Omental fat pad (tissue), 3 donors: ENCODE measurements at regions not wholly inside any gene's neighbourhood (a gene's known extent, or its start where the extent isn't known, plus 50 kb on each side); places are given as distances from the start of the nearest gene placed in this dataset.

ENCODE experiments used
- ATAC-seq: fragments of 150-250 bp; one replicate; pipeline ENCODE4 v1.9.1; 2016; ENCODE audit warnings: mild to moderate bottlenecking, moderate library complexity; ENCODE audit not compliant: low FRiP score
- DNase-seq: peaks from one replicate; pipeline ENCODE4 v3.0.0-alpha.2; 2019; ENCODE audit warnings: low spot score
- CTCF ChIP-seq, 3 donors: fragments of 450-650 bp; IDR thresholded peaks; one replicate each; pipeline ENCODE4 v1.5.1; 2016 to 2017; ENCODE audit warnings: antibody characterized with exemption in 3 of 3, mild to moderate bottlenecking in 3 of 3, moderate library complexity in 2 of 3

- TF ChIP-seq CTCF (IDR thresholded peaks at IDR 0.05) = no peak
- ATAC-seq (no peak), DNase-seq (no peak)
Measured at GRCh38 chr1:224565611-224566406, 50.3 kb upstream of the CNIH3 start.
